Retinal pigment epithelial cell (primary cell): ENCODE measurements at regions not wholly inside any gene's neighbourhood (a gene's known extent, or its start where the extent isn't known, plus 50 kb on each side); places are given as distances from the start of the nearest gene placed in this dataset.
"Not testable (repeated sequence)": the region's sequence is repeated elsewhere in the genome, so short reads cannot be mapped to it uniquely, and the experiment has no call there.

Experiments used
- DNase-seq: peaks from one replicate; pipeline ENCODE4 v3.0.0-alpha.2; 2010; ENCODE audit warnings: low read depth
- H3K4me3 ChIP-seq: 2 replicates; pipeline ENCODE4 v1.5.1; 2011; ENCODE audit warnings: mild to moderate bottlenecking, low read length, control low read depth, moderate library complexity
- CTCF ChIP-seq: conservative IDR thresholded peaks from 2 replicates; pipeline ENCODE4 v1.5.1; 2011; ENCODE audit warnings: low read depth, low read length, control low read depth, inconsistent platforms

DNA sequence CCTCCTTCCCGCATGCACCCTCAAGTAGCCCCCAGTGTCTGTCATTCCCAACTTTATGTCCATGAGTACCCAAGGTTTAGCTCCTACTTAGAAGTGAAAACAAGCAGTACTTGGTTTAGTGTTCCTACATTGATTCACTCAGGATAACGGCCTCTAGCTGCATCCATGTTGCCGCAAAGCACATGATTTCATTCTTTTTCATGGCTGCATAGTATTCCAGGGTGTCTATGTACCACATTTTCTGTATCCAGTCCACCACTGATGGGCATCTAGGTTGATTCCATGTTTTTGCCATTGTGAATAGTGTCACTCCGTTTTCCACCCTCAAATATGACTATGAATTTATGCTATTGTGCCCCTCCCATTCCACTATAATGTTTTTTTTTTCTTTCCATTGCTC is 130.5 kb upstream of the MXRA5 start:
- TF ChIP-seq CTCF, result no peak
- no peak for DNase-seq
- H3K4me3 ChIP-seq, result no peak overlapping the region

DNA sequence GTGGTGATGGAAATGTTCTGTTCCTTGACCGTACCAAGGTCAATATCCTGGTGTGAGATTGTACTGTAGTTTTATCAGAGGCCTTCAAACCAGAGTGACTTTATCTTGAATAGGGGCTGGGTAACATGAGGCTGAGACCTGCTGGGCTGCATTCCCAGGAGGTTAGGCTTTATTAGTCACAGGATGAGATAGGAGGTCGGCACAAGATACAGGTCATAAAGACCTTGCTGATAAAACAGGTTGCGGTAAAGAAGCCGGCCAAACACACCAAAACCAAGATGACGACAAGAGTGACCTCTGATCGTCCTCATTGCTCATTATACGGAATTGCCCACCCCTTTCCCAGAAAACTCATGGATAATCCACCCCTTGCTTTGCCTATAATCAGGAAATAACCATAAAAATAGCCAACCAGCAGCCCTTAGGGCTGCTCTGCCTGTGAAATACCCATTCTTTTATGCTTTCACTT is 123.8 kb upstream of the MXRA5 start:
- DNase-seq, H3K4me3 ChIP-seq: not testable (repeated sequence)

DNA sequence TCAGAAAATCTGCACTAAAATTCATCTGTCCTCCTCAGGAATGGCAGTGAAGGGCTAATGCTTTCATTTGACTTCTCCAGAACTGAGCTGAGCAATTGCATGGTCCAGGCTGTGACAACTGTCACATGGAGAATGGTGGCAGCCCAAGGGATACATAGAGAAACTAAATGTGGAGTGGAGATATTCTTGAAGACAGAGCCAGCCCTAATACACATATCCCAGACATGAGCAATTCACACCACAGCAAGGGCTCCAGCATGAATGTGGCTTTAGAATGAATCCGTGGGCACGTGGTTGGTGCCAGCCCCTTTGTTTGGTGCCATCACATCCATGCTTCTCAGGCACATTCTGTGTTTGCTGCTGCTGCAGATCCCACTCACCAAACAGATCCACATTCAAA is 121.6 kb upstream of the MXRA5 start:
- DNase-seq, result no peak

GRCh38 chrX:3465017-3465416 is 118.6 kb upstream of the MXRA5 start:
- TF ChIP-seq CTCF, result no peak
- no peak for DNase-seq

More for the DNA sequence above, 121.6 kb upstream of the MXRA5 start:
- H3K4me3 ChIP-seq, result no peak overlapping the region
- TF ChIP-seq CTCF, result no peak

DNA sequence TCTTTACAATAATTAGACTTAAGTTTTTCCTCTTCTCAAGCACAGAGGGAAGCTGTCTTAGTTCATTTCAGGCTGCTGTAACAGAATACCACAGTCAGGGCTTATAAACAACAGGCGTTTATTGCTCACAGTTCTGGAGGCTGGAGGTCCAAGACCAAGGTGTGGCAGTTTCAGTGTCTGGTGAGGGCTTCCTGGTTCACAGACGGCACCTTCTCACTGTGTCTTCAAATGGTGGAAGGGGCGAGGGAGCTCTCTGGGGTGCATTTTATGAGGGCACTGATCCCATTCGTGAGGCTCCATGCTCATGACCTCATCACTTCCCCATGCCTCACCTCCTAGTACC is 115.7 kb upstream of the MXRA5 start:
- no peak overlapping the region for H3K4me3 ChIP-seq
- no peak for TF ChIP-seq CTCF
- no peak for DNase-seq

More at GRCh38 chrX:3465017-3465416, 118.6 kb upstream of the MXRA5 start:
- H3K4me3 ChIP-seq, result no peak overlapping the region

- TF ChIP-seq CTCF, result no peak
- DNase-seq, result no peak
- no peak overlapping the region for H3K4me3 ChIP-seq
Observed at GRCh38 chrX:3461397-3462165, 115.1 kb upstream of the MXRA5 start.

- no peak for TF ChIP-seq CTCF
- no peak for DNase-seq
Observed at GRCh38 chrX:3455796-3456195, 109.3 kb upstream of the MXRA5 start.

More at GRCh38 chrX:3455796-3456195, 109.3 kb upstream of the MXRA5 start:
- H3K4me3 ChIP-seq, result no peak overlapping the region
